ENCODE measurements at regions not wholly inside any gene's neighbourhood (a gene's known extent, or its start where the extent isn't known, plus 50 kb on each side); places are given as distances from the start of the nearest gene placed in this dataset.

GRCh38 chr7:119696336-119696735 is 576.6 kb upstream of the KCND2 start:
- no peaks in the 10 kb centered on the region for H3K4me1 ChIP-seq
- H3K36me3 ChIP-seq: no peaks in the 10 kb centered on the region
- no peak for ATAC-seq
- H3K27me3 ChIP-seq: no peaks in the 10 kb centered on the region
- intact Hi-C loops (cut with DNase I): no loop called here
- no peak overlapping the region for H3K4me3 ChIP-seq
- TF ChIP-seq CTCF (IDR thresholded peaks at IDR 0.05): no peak
- no peak overlapping the region for H3K27ac ChIP-seq
- no peaks in the 10 kb centered on the region for H3K9me3 ChIP-seq
- no peak for DNase-seq

GRCh38 chr7:119703895-119704294 is 569.1 kb upstream of the KCND2 start:
- H3K27me3 ChIP-seq: no peaks in the 10 kb centered on the region
- no peaks in the 10 kb centered on the region for H3K36me3 ChIP-seq
- no peaks in the 10 kb centered on the region for H3K9me3 ChIP-seq
- no peak for TF ChIP-seq CTCF (IDR thresholded peaks at IDR 0.05)
- H3K4me3 ChIP-seq: no peak overlapping the region
- H3K4me1 ChIP-seq: no peaks in the 10 kb centered on the region
- ATAC-seq: no peak
- intact Hi-C loops (cut with DNase I): no loop called here
- DNase-seq: no peak
- H3K27ac ChIP-seq: no peak overlapping the region

- ATAC-seq (no peak), DNase-seq (no peak)
- H3K27ac ChIP-seq: no peak overlapping the region
- H3K27me3 ChIP-seq: no peaks in the 10 kb centered on the region
- no peak overlapping the region for H3K4me3 ChIP-seq
- H3K9me3 ChIP-seq: no peaks in the 10 kb centered on the region
- no peak for TF ChIP-seq CTCF (IDR thresholded peaks at IDR 0.05)
- H3K36me3 ChIP-seq: no peaks in the 10 kb centered on the region
- no peaks in the 10 kb centered on the region for H3K4me1 ChIP-seq
- intact Hi-C loops (cut with DNase I): no loop called here
These were observed 566.4 kb upstream of the KCND2 start for GRCh38 chr7:119706608-119707007.

- Histone ChIP-seq H3K27me3 (no peaks in the 10 kb centered on the region), H3K4me3 (no peak overlapping the region), H3K4me1 (no peaks in the 10 kb centered on the region), H3K27ac (no peak overlapping the region), H3K36me3 (no peaks in the 10 kb centered on the region), H3K9me3 (no peaks in the 10 kb centered on the region)
- DNase-seq (no peak), ATAC-seq (no peak)
- intact Hi-C loops (cut with DNase I): no loop called here
- TF ChIP-seq CTCF (IDR thresholded peaks at IDR 0.05): no peak
These were observed 564.1 kb upstream of the KCND2 start for GRCh38 chr7:119708891-119709290.

GRCh38 chr7:119711104-119711503 is 561.9 kb upstream of the KCND2 start:
- no peak for TF ChIP-seq CTCF (IDR thresholded peaks at IDR 0.05)
- Histone ChIP-seq H3K4me1 (no peaks in the 10 kb centered on the region), H3K9me3 (no peaks in the 10 kb centered on the region), H3K27me3 (no peaks in the 10 kb centered on the region), H3K27ac (no peak overlapping the region), H3K36me3 (no peaks in the 10 kb centered on the region), H3K4me3 (no peak overlapping the region)
- ATAC-seq (no peak), DNase-seq (no peak)
- intact Hi-C loops (cut with DNase I): no loop called here

- Histone ChIP-seq H3K27me3 (no peaks in the 10 kb centered on the region), H3K4me1 (no peaks in the 10 kb centered on the region), H3K9me3 (no peaks in the 10 kb centered on the region), H3K4me3 (no peak overlapping the region), H3K36me3 (no peaks in the 10 kb centered on the region), H3K27ac (no peak overlapping the region)
- DNase-seq (no peak), ATAC-seq (no peak)
- TF ChIP-seq CTCF (IDR thresholded peaks at IDR 0.05): no peak
- intact Hi-C loops (cut with DNase I): no loop called here
These were observed 560.0 kb upstream of the KCND2 start for GRCh38 chr7:119712886-119713462.
